ENCODE measurements at regions not wholly inside any gene's neighbourhood (a gene's known extent, or its start where the extent isn't known, plus 50 kb on each side); places are given as distances from the start of the nearest gene placed in this dataset.

GRCh38 chr2:173584000-173584399 is 229.3 kb downstream of the CDCA7 start:
- Histone ChIP-seq H3K4me3 (no peak overlapping the region), H3K9me3 (no peaks in the 10 kb centered on the region), H3K27me3 (no peaks in the 10 kb centered on the region), H3K36me3 (no peaks in the 10 kb centered on the region), H3K4me1 (no peaks in the 10 kb centered on the region), H3K27ac (no peak overlapping the region)
- DNase-seq (ENCODE audit: extremely low spot score in 2 of 2) = no peak
- TF ChIP-seq CTCF (IDR thresholded peaks at IDR 0.05) (no peak), POLR2A (IDR thresholded peaks at IDR 0.05) (no peak), POLR2AphosphoS5 (IDR thresholded peaks at IDR 0.05; ENCODE audit: insufficient read depth in 1 of 2, low read depth in 1 of 2) (no peak)
- intact Hi-C loops (cut with DNase I) = no loop called here

- H3K4me3 ChIP-seq = no peak overlapping the region
- DNase-seq (ENCODE audit: extremely low spot score in 2 of 2) = no peak
- no peaks in the 10 kb centered on the region for H3K27me3 ChIP-seq
- H3K36me3 ChIP-seq = no peaks in the 10 kb centered on the region
- intact Hi-C loops (cut with DNase I) = no loop called here
- no peaks in the 10 kb centered on the region for H3K9me3 ChIP-seq
- peaks cover 7% of the 10 kb centered on the region for H3K4me1 ChIP-seq
- no peak for TF ChIP-seq POLR2A (IDR thresholded peaks at IDR 0.05)
- H3K27ac ChIP-seq = no peak overlapping the region
Measured at GRCh38 chr2:173584676-173585458, 230.2 kb downstream of the CDCA7 start.

GRCh38 chr2:173588931-173589369 is 234.3 kb downstream of the CDCA7 start:
- H3K9me3 ChIP-seq = no peaks in the 10 kb centered on the region
- no peak overlapping the region for H3K4me3 ChIP-seq
- intact Hi-C loops (cut with DNase I) = no loop called here
- H3K36me3 ChIP-seq = no peaks in the 10 kb centered on the region
- H3K4me1 ChIP-seq = peaks cover 17% of the 10 kb centered on the region
- no peak for TF ChIP-seq POLR2A (IDR thresholded peaks at IDR 0.05)
- DNase-seq (ENCODE audit: extremely low spot score in 2 of 2) = no peak
- H3K27ac ChIP-seq = no peak overlapping the region
- H3K27me3 ChIP-seq = no peaks in the 10 kb centered on the region

GRCh38 chr2:173589604-173590275 is 235.1 kb downstream of the CDCA7 start:
- Histone ChIP-seq H3K4me3 (no peak overlapping the region), H3K27me3 (no peaks in the 10 kb centered on the region)

GRCh38 chr2:173590276-173590861 is 235.7 kb downstream of the CDCA7 start:
- DNase-seq (ENCODE audit: extremely low spot score in 2 of 2) = no peak
- Histone ChIP-seq H3K4me3 (no peak overlapping the region), H3K27ac (peak overlapping the region; percentile 44), H3K36me3 (no peaks in the 10 kb centered on the region), H3K9me3 (no peaks in the 10 kb centered on the region), H3K4me1 (peaks cover 17% of the 10 kb centered on the region), H3K27me3 (no peaks in the 10 kb centered on the region)
- intact Hi-C loops (cut with DNase I) = no loop called here
- TF ChIP-seq POLR2A (IDR thresholded peaks at IDR 0.05) = no peak
- no peak for TF ChIP-seq POLR2AphosphoS5 (IDR thresholded peaks at IDR 0.05; ENCODE audit: insufficient read depth in 1 of 2, low read depth in 1 of 2)
- TF ChIP-seq CTCF (IDR thresholded peaks at IDR 0.05) = no peak

More at GRCh38 chr2:173589604-173590275, 235.1 kb downstream of the CDCA7 start:
- H3K9me3 ChIP-seq = no peaks in the 10 kb centered on the region
- TF ChIP-seq POLR2AphosphoS5 (IDR thresholded peaks at IDR 0.05; ENCODE audit: insufficient read depth in 1 of 2, low read depth in 1 of 2) (peak in 1 of 2 donors; percentile 36), POLR2A (IDR thresholded peaks at IDR 0.05) (no peak), CTCF (IDR thresholded peaks at IDR 0.05) (no peak)
- peak overlapping the region; percentile 44 for H3K27ac ChIP-seq
- no peaks in the 10 kb centered on the region for H3K36me3 ChIP-seq
- peaks cover 17% of the 10 kb centered on the region for H3K4me1 ChIP-seq
- no peak for DNase-seq (ENCODE audit: extremely low spot score in 2 of 2)
- intact Hi-C loops (cut with DNase I) = no loop called here

Measured in vagina (tissue), 2 donors.